Uterus (tissue), 3 donors: ENCODE measurements at regions not wholly inside any gene's neighbourhood (a gene's known extent, or its start where the extent isn't known, plus 50 kb on each side); places are given as distances from the start of the nearest gene placed in this dataset.

ENCODE experiments used
- DNase-seq, 2 donors: peaks; one replicate each; pipeline ENCODE4 v3.0.0-alpha.2; 2019 to 2020
- H3K27ac ChIP-seq, 2 donors: fragments of 200-600 bp; sonication (generic); 1 replicate in 1 of 2; 2 replicates in 1 of 2; pipeline ENCODE4 v1.5.1; 2016 to 2018
- H3K27me3 ChIP-seq, 2 donors: fragments of 200-600 bp; sonication (generic); one replicate each; pipeline ENCODE4 v1.5.1; 2018 to 2019; ENCODE audit warnings: control low read depth in 1 of 2
- H3K36me3 ChIP-seq, 2 donors: fragments of 200-600 bp; sonication (generic); one replicate each; pipeline ENCODE4 v1.5.1; 2019; ENCODE audit warnings: control low read depth in 1 of 2
- H3K4me1 ChIP-seq, 2 donors: fragments of 200-600 bp; sonication (generic); one replicate each; pipeline ENCODE4 v1.5.1; 2018 to 2019; ENCODE audit warnings: control low read depth in 1 of 2
- H3K4me3 ChIP-seq, 2 donors: fragments of 200-600 bp; sonication (generic); 1 replicate in 1 of 2; 2 replicates in 1 of 2; pipeline ENCODE4 v1.5.1; 2018 to 2019; ENCODE audit warnings: mild to moderate bottlenecking in 1 of 2
- H3K9me3 ChIP-seq, 2 donors: fragments of 200-600 bp; sonication (generic); one replicate each; pipeline ENCODE4 v1.5.1; 2019; ENCODE audit warnings: control low read depth in 1 of 2
- POLR2A ChIP-seq, 2 donors: fragments of 450-650 bp; IDR thresholded peaks; one replicate each; pipeline ENCODE4 v1.6.1; 2016; ENCODE audit warnings: antibody characterized with exemption in 2 of 2, mild to moderate bottlenecking in 1 of 2, moderate library complexity in 1 of 2
- intact Hi-C: fragments of 100-400 bp; cut with DNase I; formaldehyde crosslinking; loops from one replicate; pipeline ENCODE4 v1.15.1; 2023; ENCODE audit warnings: low total_unique reads
- TF ChIP-seq, protein P1 (sequence below), 4 experiments: fragments of 200-600 bp in 2 of 4; fragments of 450-650 bp in 2 of 4; sonication (generic) in 2 of 4; IDR thresholded peaks; one replicate each; pipeline ENCODE4 v1.5.1; 2016 to 2019; ENCODE audit warnings: antibody characterized with exemption in 4 of 4, mild to moderate bottlenecking in 2 of 4, moderate library complexity in 1 of 4
- donor health status: DM: yes; HTN: yes; CAD: no.

DNA sequence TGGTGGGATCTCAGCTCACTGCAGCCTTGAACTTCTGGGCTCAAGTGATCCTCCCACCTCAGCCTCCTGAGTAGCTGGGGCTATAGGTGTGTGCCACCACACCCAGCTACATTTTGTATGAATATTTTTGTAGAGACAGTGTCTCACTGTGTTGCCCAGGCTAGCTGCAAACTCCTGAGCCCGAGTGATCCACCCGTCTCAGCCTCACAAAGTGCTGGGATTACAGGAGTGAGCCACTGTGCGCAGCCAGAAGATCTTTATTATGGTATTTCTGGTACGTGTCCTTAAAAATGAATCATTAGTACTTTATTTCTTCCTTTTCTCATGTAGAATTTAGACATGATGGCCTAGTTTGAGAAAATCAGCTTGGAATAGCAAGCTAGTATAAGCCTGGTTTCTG lies 153.3 kb downstream of the BCHE start:
- Histone ChIP-seq H3K4me1 (no peaks in the 10 kb centered on the region), H3K27ac (no peak overlapping the region), H3K27me3 (no peaks in the 10 kb centered on the region), H3K36me3 (no peaks in the 10 kb centered on the region), H3K9me3 (no peaks in the 10 kb centered on the region), H3K4me3 (no peak overlapping the region)
- no peak for DNase-seq
- TF ChIP-seq POLR2A (IDR thresholded peaks at IDR 0.05), result no peak
- TF ChIP-seq, protein P1, sequence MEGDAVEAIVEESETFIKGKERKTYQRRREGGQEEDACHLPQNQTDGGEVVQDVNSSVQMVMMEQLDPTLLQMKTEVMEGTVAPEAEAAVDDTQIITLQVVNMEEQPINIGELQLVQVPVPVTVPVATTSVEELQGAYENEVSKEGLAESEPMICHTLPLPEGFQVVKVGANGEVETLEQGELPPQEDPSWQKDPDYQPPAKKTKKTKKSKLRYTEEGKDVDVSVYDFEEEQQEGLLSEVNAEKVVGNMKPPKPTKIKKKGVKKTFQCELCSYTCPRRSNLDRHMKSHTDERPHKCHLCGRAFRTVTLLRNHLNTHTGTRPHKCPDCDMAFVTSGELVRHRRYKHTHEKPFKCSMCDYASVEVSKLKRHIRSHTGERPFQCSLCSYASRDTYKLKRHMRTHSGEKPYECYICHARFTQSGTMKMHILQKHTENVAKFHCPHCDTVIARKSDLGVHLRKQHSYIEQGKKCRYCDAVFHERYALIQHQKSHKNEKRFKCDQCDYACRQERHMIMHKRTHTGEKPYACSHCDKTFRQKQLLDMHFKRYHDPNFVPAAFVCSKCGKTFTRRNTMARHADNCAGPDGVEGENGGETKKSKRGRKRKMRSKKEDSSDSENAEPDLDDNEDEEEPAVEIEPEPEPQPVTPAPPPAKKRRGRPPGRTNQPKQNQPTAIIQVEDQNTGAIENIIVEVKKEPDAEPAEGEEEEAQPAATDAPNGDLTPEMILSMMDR (IDR thresholded peaks at IDR 0.05), result no peak
- intact Hi-C loops, result no loop called here

DNA sequence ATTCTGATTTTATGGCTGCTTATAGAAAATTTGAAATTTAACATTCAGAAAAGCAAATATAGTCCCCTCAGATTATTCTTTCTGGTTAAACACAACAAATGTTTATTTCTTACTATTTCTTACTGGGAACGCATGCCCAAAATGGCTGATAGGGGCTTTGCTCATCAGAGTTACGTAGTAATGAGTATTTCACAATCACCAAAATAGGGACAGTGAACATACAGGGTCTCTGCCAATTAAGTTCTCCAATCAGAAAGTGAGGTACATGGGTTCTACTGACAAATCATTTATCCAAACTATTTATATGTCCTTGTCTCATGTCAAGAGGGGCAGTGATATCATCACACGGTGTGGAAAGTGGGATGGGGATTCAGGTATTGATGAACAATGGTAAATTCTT lies 154.5 kb downstream of the BCHE start:
- Histone ChIP-seq H3K36me3 (no peaks in the 10 kb centered on the region), H3K27me3 (no peaks in the 10 kb centered on the region), H3K4me3 (no peak overlapping the region), H3K27ac (no peak overlapping the region), H3K9me3 (no peaks in the 10 kb centered on the region), H3K4me1 (no peaks in the 10 kb centered on the region)
- no peak for DNase-seq
- TF ChIP-seq, protein P1 (IDR thresholded peaks at IDR 0.05), result no peak
- TF ChIP-seq POLR2A (IDR thresholded peaks at IDR 0.05), result no peak
- intact Hi-C loops, result no loop called here

DNA sequence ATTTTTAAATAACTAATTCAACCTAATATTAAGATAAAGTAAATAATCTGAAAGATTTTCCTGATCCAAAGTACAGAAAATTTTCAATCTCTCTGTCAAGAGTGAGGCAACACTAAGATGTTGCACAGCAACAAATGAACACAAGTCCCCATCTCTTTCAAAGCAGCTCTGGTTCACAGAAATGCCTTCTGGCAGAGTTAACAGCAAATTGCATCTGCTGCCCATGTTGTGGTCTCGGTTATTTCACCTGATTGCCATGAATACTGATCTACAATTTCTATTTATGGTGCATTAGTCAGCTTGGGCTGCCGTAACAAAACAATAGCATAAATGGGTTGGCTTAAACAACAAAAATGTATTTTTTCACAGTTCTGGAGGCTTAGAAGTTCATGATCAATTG lies 167.3 kb downstream of the BCHE start:
- Histone ChIP-seq H3K36me3 (no peaks in the 10 kb centered on the region), H3K9me3 (no peaks in the 10 kb centered on the region), H3K27me3 (no peaks in the 10 kb centered on the region), H3K4me1 (no peaks in the 10 kb centered on the region), H3K4me3 (no peak overlapping the region), H3K27ac (peak overlapping the region in 1 of 2 donors; percentile 53)
- TF ChIP-seq, protein P1 (IDR thresholded peaks at IDR 0.05), result no peak
- TF ChIP-seq POLR2A (IDR thresholded peaks at IDR 0.05), result no peak
- no peak for DNase-seq
- intact Hi-C loops, result no loop called here

DNA sequence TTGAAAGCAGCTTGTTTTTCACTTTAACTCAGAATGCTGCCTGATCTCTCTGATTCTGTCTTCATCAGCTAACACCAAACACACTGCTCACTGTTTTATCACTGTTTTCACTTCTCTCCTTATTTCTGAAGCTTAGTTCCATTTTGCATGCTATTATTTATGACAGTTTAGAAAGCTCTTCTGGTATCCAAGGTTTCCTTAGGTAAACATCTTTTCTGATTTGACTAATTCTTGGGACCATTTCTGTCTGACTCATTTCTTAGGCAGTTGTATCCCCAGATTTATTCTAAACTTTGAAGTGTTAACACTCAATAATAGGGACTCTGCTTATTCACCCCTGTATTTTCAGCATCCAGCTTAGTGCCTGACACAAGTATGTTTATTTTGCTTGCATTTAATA lies 167.7 kb downstream of the BCHE start:
- Histone ChIP-seq H3K36me3 (no peaks in the 10 kb centered on the region), H3K9me3 (no peaks in the 10 kb centered on the region), H3K4me3 (no peak overlapping the region), H3K4me1 (no peaks in the 10 kb centered on the region), H3K27me3 (no peaks in the 10 kb centered on the region), H3K27ac (peak overlapping the region; percentile 40 to 53)
- DNase-seq, result no peak
- intact Hi-C loops, result no loop called here
- TF ChIP-seq, protein P1 (IDR thresholded peaks at IDR 0.05), result no peak
- TF ChIP-seq POLR2A (IDR thresholded peaks at IDR 0.05), result no peak

DNA sequence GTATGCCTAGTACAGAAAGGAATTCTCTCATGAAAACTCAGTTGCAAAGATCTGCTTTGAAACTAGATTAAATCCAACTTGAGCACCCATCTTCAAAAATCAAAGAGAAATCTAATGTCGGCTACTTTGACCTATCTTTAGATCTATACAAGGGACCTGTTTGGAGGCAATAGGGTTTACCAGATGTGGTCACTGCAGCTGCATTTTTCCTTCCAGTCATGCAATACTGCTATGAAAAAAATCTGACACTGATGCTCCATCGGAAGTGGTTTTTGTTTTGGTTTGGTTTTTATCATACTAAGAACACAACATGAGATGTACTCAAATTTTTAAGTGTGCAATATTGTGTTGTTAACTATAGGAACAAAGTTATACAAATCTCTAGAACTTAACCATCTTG lies 169.5 kb downstream of the BCHE start:
- Histone ChIP-seq H3K9me3 (no peaks in the 10 kb centered on the region), H3K4me3 (no peak overlapping the region), H3K27ac (no peak overlapping the region), H3K4me1 (no peaks in the 10 kb centered on the region), H3K36me3 (no peaks in the 10 kb centered on the region), H3K27me3 (no peaks in the 10 kb centered on the region)
- TF ChIP-seq, protein P1 (IDR thresholded peaks at IDR 0.05), result no peak
- TF ChIP-seq POLR2A (IDR thresholded peaks at IDR 0.05), result no peak
- no peak for DNase-seq
- intact Hi-C loops, result no loop called here
